DND-41 (cell line): ENCODE measurements at regions not wholly inside any gene's neighbourhood (a gene's known extent, or its start where the extent isn't known, plus 50 kb on each side); places are given as distances from the start of the nearest gene placed in this dataset.

ENCODE experiments used
- CTCF ChIP-seq: IDR thresholded peaks from 2 replicates; pipeline ENCODE4 v1.5.1; 2012; ENCODE audit warnings: borderline replicate concordance, low read length, moderate library complexity, mild to moderate bottlenecking; ENCODE audit not compliant: poor library complexity, severe bottlenecking; ENCODE audit errors: extremely low read depth
- EZH2 ChIP-seq: IDR thresholded peaks from 3 replicates; pipeline ENCODE4 v1.6.1; 2012; ENCODE audit warnings: borderline replicate concordance, low read depth, mild to moderate bottlenecking, moderate library complexity, low read length, inconsistent platforms; ENCODE audit not compliant: severe bottlenecking

GRCh38 chr14:21822109-21822508 lies 148.5 kb upstream of the OR4E1 start:
- TF ChIP-seq CTCF = no peak
- TF ChIP-seq EZH2 = no peak
